ENCODE measurements at regions not wholly inside any gene's neighbourhood (a gene's known extent, or its start where the extent isn't known, plus 50 kb on each side); places are given as distances from the start of the nearest gene placed in this dataset.

GRCh38 chr6:28643017-28643740, 117.5 kb downstream of the GPX5 start:
- Mint-ChIP-seq H3K36me3 (no peaks in the 10 kb centered on the region), H3K4me1 (peaks cover 2 to 4% (median 3%) of the 10 kb centered on the region in 3 donors), H3K27me3 (peaks cover 32 to 53% of the 10 kb centered on the region in 2 donors), H3K4me3 (no peak overlapping the region), H3K9me3 (no peaks in the 10 kb centered on the region), H3K27ac (no peak overlapping the region)
- ATAC-seq (replicated peaks in 1 of 4) (no peak), DNase-seq (no peak)
- peaks cover 2 to 28% of the 10 kb centered on the region in 2 experiments for H3K27me3 ChIP-seq (replicated peaks in 1 of 2; ENCODE audit: control insufficient read depth in 2 of 2, extremely low read depth in 1 of 2, insufficient read depth in 2 of 2, low read length in 1 of 2)
- no peaks in the 10 kb centered on the region for H3K36me3 ChIP-seq (ENCODE audit: control insufficient read depth in 2 of 2, extremely low read depth in 1 of 2, insufficient read depth in 1 of 2, low read length in 1 of 2)
- POLR2A ChIA-PET = no interaction called here
- H3K27ac ChIP-seq (ENCODE audit: low read length) = no peak overlapping the region
- WGBS (ENCODE audit: insufficient coverage) = no CpG with 5 or more reads among the region's 9 CpGs
- no peak overlapping the region for H3K4me3 ChIP-seq (ENCODE audit: control insufficient read depth in 1 of 2, extremely low read depth in 1 of 2, low read length in 1 of 2)
- CTCF ChIA-PET = no interaction called here
- H3K9me3 ChIP-seq = no peaks in the 10 kb centered on the region
- peaks cover 0 to 2% of the 10 kb centered on the region in 2 experiments for H3K4me1 ChIP-seq (ENCODE audit: control insufficient read depth in 1 of 2, extremely low read depth in 1 of 2, insufficient read depth in 2 of 2, low read length in 2 of 2)

DNA sequence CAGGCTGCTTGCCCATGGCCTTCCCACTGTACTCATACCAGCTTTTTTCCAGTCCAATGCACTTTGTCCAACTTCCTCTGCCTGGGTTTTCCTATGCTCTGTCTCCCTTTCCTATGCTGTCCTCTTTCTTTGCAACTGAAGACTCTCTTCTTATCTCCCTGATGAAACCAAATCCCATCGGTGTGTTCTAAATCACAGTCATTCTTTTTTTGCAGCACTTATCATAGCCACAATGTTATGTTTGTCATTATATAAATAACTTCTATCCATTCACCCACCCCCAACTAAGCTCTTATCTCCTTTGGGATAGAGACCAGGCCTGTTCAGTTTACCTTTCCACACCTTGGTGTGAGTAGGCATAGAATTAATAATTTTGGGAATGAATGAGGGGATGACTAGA, 121.0 kb downstream of the GPX5 start:
- DNase-seq = no peak
- H3K36me3 Mint-ChIP-seq = no peaks in the 10 kb centered on the region
- no peaks in the 10 kb centered on the region for H3K9me3 ChIP-seq
- H3K27me3 Mint-ChIP-seq = peaks cover 49 to 65% of the 10 kb centered on the region in 2 donors
- H3K4me1 Mint-ChIP-seq = peaks cover 5 to 13% (median 11%) of the 10 kb centered on the region in 3 donors
- H3K27ac ChIP-seq (ENCODE audit: low read length) = no peak overlapping the region
- no peaks in the 10 kb centered on the region for H3K9me3 Mint-ChIP-seq
- no peak overlapping the region for H3K4me3 ChIP-seq (ENCODE audit: control insufficient read depth in 1 of 2, extremely low read depth in 1 of 2, low read length in 1 of 2)
- no peak overlapping the region for H3K27ac Mint-ChIP-seq
- ATAC-seq (replicated peaks in 1 of 4) = no peak
- CTCF ChIA-PET = interaction anchor here in 1 of 2 donors (1.1 kb wide), 1 partner anchor 151 kb away, joined by 3 read pairs; no protein-coding TSS in a partner anchor
- no peaks in the 10 kb centered on the region for H3K36me3 ChIP-seq (ENCODE audit: control insufficient read depth in 2 of 2, extremely low read depth in 1 of 2, insufficient read depth in 1 of 2, low read length in 1 of 2)
- H3K4me3 Mint-ChIP-seq = no peak overlapping the region
- H3K27me3 ChIP-seq (replicated peaks in 1 of 2; ENCODE audit: control insufficient read depth in 2 of 2, extremely low read depth in 1 of 2, insufficient read depth in 2 of 2, low read length in 1 of 2) = peaks cover 2 to 31% of the 10 kb centered on the region in 2 experiments
- POLR2A ChIA-PET = no interaction called here
- peaks cover 0 to 12% of the 10 kb centered on the region in 2 experiments for H3K4me1 ChIP-seq (ENCODE audit: control insufficient read depth in 1 of 2, extremely low read depth in 1 of 2, insufficient read depth in 2 of 2, low read length in 2 of 2)
- WGBS (ENCODE audit: insufficient coverage) = no CpG with 5 or more reads among the region's 1 CpG

- no peaks in the 10 kb centered on the region for H3K9me3 ChIP-seq
- peak in 1 of 4 experiments; percentile 55 for ATAC-seq (replicated peaks in 1 of 4)
- DNase-seq = peak in 12 of 35 experiments; percentile 2 to 42 (median 12)
- H3K27ac ChIP-seq (ENCODE audit: low read length) = no peak overlapping the region
- peaks cover 6 to 29% of the 10 kb centered on the region in 2 experiments for H3K27me3 ChIP-seq (replicated peaks in 1 of 2; ENCODE audit: control insufficient read depth in 2 of 2, extremely low read depth in 1 of 2, insufficient read depth in 2 of 2, low read length in 1 of 2)
- WGBS (ENCODE audit: insufficient coverage) = 0% methylated on average over 16 of the region's 27 CpGs
- H3K36me3 ChIP-seq (ENCODE audit: control insufficient read depth in 2 of 2, extremely low read depth in 1 of 2, insufficient read depth in 1 of 2, low read length in 1 of 2) = no peaks in the 10 kb centered on the region
- no peak overlapping the region for H3K27ac Mint-ChIP-seq
- H3K4me1 Mint-ChIP-seq = peaks cover 5 to 13% (median 11%) of the 10 kb centered on the region in 3 donors
- no peaks in the 10 kb centered on the region for H3K36me3 Mint-ChIP-seq
- ChIA-PET POLR2A (interaction anchor here in 1 of 2 donors (0.7 kb wide), 1 partner anchor 287 kb away, joined by 3 read pairs; no protein-coding TSS in a partner anchor), CTCF (no interaction called here)
- H3K4me3 ChIP-seq (ENCODE audit: control insufficient read depth in 1 of 2, extremely low read depth in 1 of 2, low read length in 1 of 2) = peak overlapping the region in 1 of 2 donors; percentile 9
- H3K9me3 Mint-ChIP-seq = no peaks in the 10 kb centered on the region
- peak overlapping the region; percentile 21 to 75 (median 53) for H3K4me3 Mint-ChIP-seq
- H3K4me1 ChIP-seq (ENCODE audit: control insufficient read depth in 1 of 2, extremely low read depth in 1 of 2, insufficient read depth in 2 of 2, low read length in 2 of 2) = peaks cover 0 to 12% of the 10 kb centered on the region in 2 experiments
- peaks cover 53 to 64% of the 10 kb centered on the region in 2 donors for H3K27me3 Mint-ChIP-seq
These were observed 122.6 kb downstream of the GPX5 start for GRCh38 chr6:28648035-28648877.

DNA sequence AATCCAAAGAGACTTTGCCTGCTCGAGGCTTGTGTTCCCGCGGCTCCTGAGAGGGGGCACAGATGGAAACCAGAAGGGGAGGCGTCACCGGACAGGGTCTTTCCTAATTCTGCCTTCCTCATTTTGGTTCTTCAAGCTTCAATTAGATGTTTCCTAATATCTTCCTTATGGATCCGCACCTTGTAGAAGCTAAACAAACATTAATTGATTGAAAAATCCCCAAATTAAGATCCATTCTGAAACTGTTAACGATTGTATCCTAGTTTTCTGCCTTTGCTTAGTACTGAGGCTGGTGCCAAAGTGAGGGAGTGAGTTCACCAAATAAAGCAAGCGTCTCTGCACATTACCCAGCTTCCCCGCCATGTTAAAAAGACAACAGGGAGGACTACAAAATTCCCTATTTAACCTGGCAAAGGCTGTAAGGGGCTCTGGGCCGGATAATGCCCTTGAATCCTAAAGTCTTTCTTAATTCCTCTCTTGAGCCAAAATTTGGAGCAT, 123.2 kb downstream of the GPX5 start:
- Mint-ChIP-seq H3K4me3 (peak overlapping the region in 2 of 3 donors; percentile 53 to 75), H3K27ac (no peak overlapping the region), H3K27me3 (peaks cover 52 to 60% of the 10 kb centered on the region in 2 donors), H3K36me3 (no peaks in the 10 kb centered on the region), H3K9me3 (no peaks in the 10 kb centered on the region), H3K4me1 (peaks cover 5 to 13% (median 11%) of the 10 kb centered on the region in 3 donors)
- H3K36me3 ChIP-seq (ENCODE audit: control insufficient read depth in 2 of 2, extremely low read depth in 1 of 2, insufficient read depth in 1 of 2, low read length in 1 of 2) = no peaks in the 10 kb centered on the region
- H3K27ac ChIP-seq (ENCODE audit: low read length) = no peak overlapping the region
- WGBS (ENCODE audit: insufficient coverage) = 15% methylated on average over 4 of the region's 10 CpGs
- CTCF ChIA-PET = no interaction called here
- H3K27me3 ChIP-seq (replicated peaks in 1 of 2; ENCODE audit: control insufficient read depth in 2 of 2, extremely low read depth in 1 of 2, insufficient read depth in 2 of 2, low read length in 1 of 2) = peaks cover 6 to 33% of the 10 kb centered on the region in 2 experiments
- POLR2A ChIA-PET = no interaction called here
- no peaks in the 10 kb centered on the region for H3K9me3 ChIP-seq
- ATAC-seq (replicated peaks in 1 of 4) (no peak), DNase-seq (no peak)
- peaks cover 0 to 12% of the 10 kb centered on the region in 2 experiments for H3K4me1 ChIP-seq (ENCODE audit: control insufficient read depth in 1 of 2, extremely low read depth in 1 of 2, insufficient read depth in 2 of 2, low read length in 2 of 2)
- no peak overlapping the region for H3K4me3 ChIP-seq (ENCODE audit: control insufficient read depth in 1 of 2, extremely low read depth in 1 of 2, low read length in 1 of 2)

DNA sequence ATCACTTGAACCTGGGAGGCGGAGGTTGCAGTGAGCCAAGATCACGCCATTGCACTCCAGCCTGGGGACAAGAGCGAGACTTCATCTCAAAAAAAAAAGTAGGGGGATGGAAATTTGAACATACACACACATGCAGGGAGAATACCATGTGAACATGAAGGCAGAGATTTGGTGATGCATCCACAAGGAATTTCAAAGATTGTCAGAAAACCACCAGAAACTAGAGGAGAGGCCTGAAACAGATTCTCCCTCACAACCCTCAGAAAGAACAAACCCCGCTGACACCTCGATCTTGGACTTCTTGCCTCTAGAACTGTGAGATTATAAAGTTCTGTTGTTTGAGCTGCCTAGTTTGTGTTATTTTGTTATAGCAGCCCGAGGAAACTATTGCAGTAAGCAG, 125.5 kb downstream of the GPX5 start:
- Mint-ChIP-seq H3K36me3 (no peaks in the 10 kb centered on the region), H3K27ac (no peak overlapping the region), H3K4me1 (peaks cover 5 to 13% (median 11%) of the 10 kb centered on the region in 3 donors), H3K9me3 (peaks cover 0 to 3% (median 0%) of the 10 kb centered on the region in 3 donors), H3K27me3 (peaks cover 54 to 67% of the 10 kb centered on the region in 2 donors), H3K4me3 (no peak overlapping the region)
- DNase-seq (no peak), ATAC-seq (replicated peaks in 1 of 4) (no peak)
- ChIA-PET CTCF (no interaction called here), POLR2A (no interaction called here)
- H3K27me3 ChIP-seq (replicated peaks in 1 of 2; ENCODE audit: control insufficient read depth in 2 of 2, extremely low read depth in 1 of 2, insufficient read depth in 2 of 2, low read length in 1 of 2) = peaks cover 6 to 38% of the 10 kb centered on the region in 2 experiments
- no peaks in the 10 kb centered on the region for H3K9me3 ChIP-seq
- 50% methylated on average over 1 of the region's 6 CpGs for WGBS (ENCODE audit: insufficient coverage)
- H3K27ac ChIP-seq (ENCODE audit: low read length) = no peak overlapping the region
- H3K4me1 ChIP-seq (ENCODE audit: control insufficient read depth in 1 of 2, extremely low read depth in 1 of 2, insufficient read depth in 2 of 2, low read length in 2 of 2) = peaks cover 0 to 12% of the 10 kb centered on the region in 2 experiments
- no peak overlapping the region for H3K4me3 ChIP-seq (ENCODE audit: control insufficient read depth in 1 of 2, extremely low read depth in 1 of 2, low read length in 1 of 2)
- no peaks in the 10 kb centered on the region for H3K36me3 ChIP-seq (ENCODE audit: control insufficient read depth in 2 of 2, extremely low read depth in 1 of 2, insufficient read depth in 1 of 2, low read length in 1 of 2)

DNA sequence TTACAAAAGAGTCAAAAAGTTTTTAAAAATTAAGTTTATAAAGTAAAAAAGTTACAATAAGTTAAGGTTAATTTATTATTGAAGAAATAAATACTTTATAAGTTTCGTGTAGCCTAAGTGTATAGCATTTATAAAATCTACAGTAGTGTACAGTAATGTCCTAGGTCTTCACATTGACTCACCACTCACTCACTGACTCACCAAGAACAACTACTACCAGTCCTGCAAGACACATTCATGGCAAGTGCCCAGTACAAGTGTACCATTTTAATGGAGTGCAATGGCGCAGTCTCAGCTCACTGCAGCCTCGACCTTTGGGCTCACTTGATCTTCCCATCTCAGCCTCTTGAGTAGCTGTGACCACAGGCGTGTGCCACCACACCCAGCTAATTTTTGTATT, 128.2 kb downstream of the GPX5 start:
- DNase-seq (no peak), ATAC-seq (replicated peaks in 1 of 4) (no peak)
- no peaks in the 10 kb centered on the region for H3K36me3 ChIP-seq (ENCODE audit: control insufficient read depth in 2 of 2, extremely low read depth in 1 of 2, insufficient read depth in 1 of 2, low read length in 1 of 2)
- H3K27ac ChIP-seq (ENCODE audit: low read length) = no peak overlapping the region
- Mint-ChIP-seq H3K27ac (no peak overlapping the region), H3K4me3 (no peak overlapping the region), H3K4me1 (peaks cover 22 to 24% (median 23%) of the 10 kb centered on the region in 3 donors), H3K36me3 (no peaks in the 10 kb centered on the region), H3K27me3 (peaks cover 63 to 72% of the 10 kb centered on the region in 2 donors), H3K9me3 (peaks cover 0 to 3% (median 0%) of the 10 kb centered on the region in 3 donors)
- H3K9me3 ChIP-seq = no peaks in the 10 kb centered on the region
- H3K4me1 ChIP-seq (ENCODE audit: control insufficient read depth in 1 of 2, extremely low read depth in 1 of 2, insufficient read depth in 2 of 2, low read length in 2 of 2) = peaks cover 2 to 14% of the 10 kb centered on the region in 2 experiments
- H3K27me3 ChIP-seq (replicated peaks in 1 of 2; ENCODE audit: control insufficient read depth in 2 of 2, extremely low read depth in 1 of 2, insufficient read depth in 2 of 2, low read length in 1 of 2) = peaks cover 11 to 42% of the 10 kb centered on the region in 2 experiments
- ChIA-PET CTCF (interaction anchor here (0.5 to 0.6 kb wide), 4 partner anchors 58 to 947 kb away, joined by 3 to 5 read pairs (median 3); no protein-coding TSS in a partner anchor), POLR2A (no interaction called here)
- H3K4me3 ChIP-seq (ENCODE audit: control insufficient read depth in 1 of 2, extremely low read depth in 1 of 2, low read length in 1 of 2) = no peak overlapping the region
- WGBS (ENCODE audit: insufficient coverage) = no CpG with 5 or more reads among the region's 4 CpGs

All from T-cell (primary cell).